GM12878 (cell line): ENCODE measurements at regions not wholly inside any gene's neighbourhood (a gene's known extent, or its start where the extent isn't known, plus 50 kb on each side); places are given as distances from the start of the nearest gene placed in this dataset.

Experiments used
- ATAC-seq: fragments of 200-7000 bp; cut with Tn5 transposase; 3 replicates; pipeline ENCODE4 v1.9.1; 2020; ENCODE audit warnings: mild to moderate bottlenecking, moderate library complexity
- BruUV-seq: library from RNA; stranded (reverse); fragments of 400-500 nt; replicated peaks from 2 replicates; lab custom pipeline; 2021; lab: Mats Ljungman, UMichigan
- CTCF ChIA-PET: fragments of 300-600 bp; sonication (Branson Sonifier 250); formaldehyde crosslinking; extraction: SDS; loops from one replicate; lab custom pipeline; 2021; ENCODE audit warnings: inconsistent platforms; lab: Yijun Ruan, JAX
- POLR2A ChIA-PET: fragments of 350-600 bp; formaldehyde crosslinking; extraction: SDS; loops from one replicate; lab custom pipeline; 2021; ENCODE audit warnings: inconsistent platforms; lab: Charles Lee
- RAD21 ChIA-PET: fragments of 300-600 bp; sonication (Branson Sonifier 250); formaldehyde crosslinking; loops from one replicate; lab custom pipeline; 2023; ENCODE audit warnings: antibody characterized with exemption; ENCODE audit not compliant: unreplicated experiment; lab: Charles Lee
- SMC1A ChIA-PET: fragments of 300-600 bp; sonication (Branson Sonifier 250); formaldehyde crosslinking; loops from one replicate; lab custom pipeline; 2023; ENCODE audit not compliant: unreplicated experiment, uncharacterized antibody; lab: Charles Lee
- DNase-seq: peaks from one replicate; pipeline ENCODE4 v3.0.0-alpha.2; 2011; ENCODE audit warnings: low read depth, low spot score
- FAIRE-seq: peaks from 3 replicates; lab custom pipeline; 2011; peaks lifted over from hg19 to GRCh38; lab: Jason Lieb, UNC
- H2AFZ ChIP-seq: 2 replicates; pipeline ENCODE4 v1.6.0; 2011; ENCODE audit warnings: low read depth, low read length, control low read depth; ENCODE audit not compliant: control insufficient read depth
- H3K27ac ChIP-seq: 2 replicates; pipeline ENCODE4 v1.5.1; 2011; ENCODE audit warnings: control low read depth; ENCODE audit not compliant: control insufficient read depth, insufficient read depth
- H3K27me3 ChIP-seq, 2 experiments: replicated peaks in 1 of 2; 2 replicates each; pipeline versions ENCODE4 v1.6.0 to v1.6.1; 2011; ENCODE audit warnings: low read length in 1 of 2; ENCODE audit not compliant: control insufficient read depth in 2 of 2, insufficient read depth in 2 of 2
- H3K36me3 ChIP-seq, 2 experiments: 2 replicates each; pipeline ENCODE4 v1.5.1; 2011; ENCODE audit warnings: low read length in 1 of 2; ENCODE audit not compliant: control insufficient read depth in 2 of 2, insufficient read depth in 2 of 2
- H3K4me1 ChIP-seq: 2 replicates; pipeline ENCODE4 v1.6.1; 2011; ENCODE audit warnings: mild to moderate bottlenecking, low read length, moderate library complexity, mixed read lengths; ENCODE audit not compliant: control insufficient read depth, insufficient read depth
- H3K4me2 ChIP-seq: 2 replicates; pipeline ENCODE4 v1.6.0; 2011; ENCODE audit warnings: control low read depth; ENCODE audit not compliant: control insufficient read depth, insufficient read depth
- H3K4me3 ChIP-seq: fragments of 200-600 bp; sonication (generic); 2 replicates; pipeline ENCODE4 v1.5.1; 2016
- H3K79me2 ChIP-seq: 2 replicates; pipeline ENCODE4 v1.6.0; 2011; ENCODE audit warnings: low read length; ENCODE audit not compliant: control insufficient read depth, insufficient read depth
- H3K9ac ChIP-seq: 2 replicates; pipeline ENCODE4 v1.8.0; 2011; ENCODE audit warnings: low read length, control low read depth, mixed read lengths; ENCODE audit not compliant: control insufficient read depth, insufficient read depth
- H3K9me3 ChIP-seq: replicated peaks from 3 replicates; pipeline ENCODE4 v1.5.1; 2011; ENCODE audit warnings: mild to moderate bottlenecking, low read length; ENCODE audit not compliant: control insufficient read depth, insufficient read depth
- H4K20me1 ChIP-seq: 2 replicates; pipeline ENCODE4 v1.6.0; 2011; ENCODE audit not compliant: control insufficient read depth, insufficient read depth
- BCLAF1 ChIP-seq: fragments of 450-650 bp; IDR thresholded peaks from 2 replicates; pipeline ENCODE4 v1.6.1; 2017; ENCODE audit warnings: antibody characterized with exemption, mild to moderate bottlenecking, moderate library complexity
- CBFB ChIP-seq: IDR thresholded peaks from 2 replicates; pipeline ENCODE4 v1.6.1; 2016; ENCODE audit warnings: antibody characterized with exemption, low read depth
- CREB1 ChIP-seq: IDR thresholded peaks from 2 replicates; pipeline ENCODE4 v1.6.1; 2012; ENCODE audit warnings: low read depth, mild to moderate bottlenecking, inconsistent platforms
- CREM ChIP-seq: IDR thresholded peaks from 2 replicates; pipeline ENCODE4 v1.6.1; 2014; ENCODE audit warnings: antibody characterized with exemption, low read depth
- EED ChIP-seq: sonication (generic); IDR thresholded peaks from 2 replicates; pipeline ENCODE4 v1.6.1; 2016; ENCODE audit warnings: antibody characterized with exemption, low read depth
- JUNB ChIP-seq: IDR thresholded peaks from 2 replicates; pipeline ENCODE4 v1.6.1; 2016; ENCODE audit warnings: antibody characterized with exemption, mild to moderate bottlenecking
- NFIC ChIP-seq: IDR thresholded peaks from 2 replicates; pipeline ENCODE4 v1.6.1; 2012; ENCODE audit warnings: low read depth, mild to moderate bottlenecking, inconsistent platforms, low read length, moderate library complexity
- PKNOX1 ChIP-seq: fragments of 450-650 bp; IDR thresholded peaks from 2 replicates; pipeline ENCODE4 v1.6.1; 2016; ENCODE audit warnings: mild to moderate bottlenecking
- RUNX3 ChIP-seq: IDR thresholded peaks from 2 replicates; pipeline ENCODE4 v1.6.1; 2012; ENCODE audit warnings: low read length, inconsistent platforms
- WGBS: methylation state at CpG from one replicate; pipeline ENCODE4 v1.1.6; 2016; ENCODE audit warnings: low lambda C conversion rate; ENCODE audit not compliant: insufficient replicate concordance, insufficient coverage; ENCODE audit errors: missing lambda C conversion rate; 5-methylcytosine and 5-hydroxymethylcytosine counted together
- in situ Hi-C: fragments of 300-500 bp; cut with MboI; formaldehyde crosslinking; loops from 9 replicates; pipeline ENCODE4 v1.14.3; 2018; ENCODE audit warnings: mixed read lengths
- intact Hi-C: fragments of 100-400 bp; cut with micrococcal nuclease; formaldehyde crosslinking; loops from one replicate; pipeline ENCODE4 v1.14.2; 2022; ENCODE audit not compliant: unreplicated experiment

- in situ Hi-C loops = no loop called here
- peak; percentile 52 for ATAC-seq
- SMC1A ChIA-PET = no interaction called here
Measured at GRCh38 chr4:144342949-144343760, 202.6 kb upstream of the GYPA start.

More at GRCh38 chr4:144342949-144343760, 202.6 kb upstream of the GYPA start:
- intact Hi-C loops = no loop called here
- DNase-seq (no peak), FAIRE-seq (no peak)
- Histone ChIP-seq H3K4me3 (no peak overlapping the region), H3K4me2 (no peak overlapping the region), H3K4me1 (no peaks in the 10 kb centered on the region), H3K9ac (no peak overlapping the region), H4K20me1 (no peaks in the 10 kb centered on the region), H3K36me3 (no peaks in the 10 kb centered on the region), H3K9me3 (no peaks in the 10 kb centered on the region; the same call in 2 of the 3 replicates), H3K79me2 (no peaks in the 10 kb centered on the region), H3K27me3 (no peaks in the 10 kb centered on the region), H3K27ac (no peak overlapping the region), H2AFZ (no peak overlapping the region)
- POLR2A ChIA-PET = no interaction called here
- TF ChIP-seq CBFB (0 out of 2 replicates have a peak, but pooled peaks have one; percentile 29), BCLAF1 (no peak), CREM (peak; percentile 35; the same call in 1 of the 2 replicates), JUNB (peak; percentile 18; the same call in 1 of the 2 replicates), NFIC (peak; percentile 43; the same call in 1 of the 2 replicates), EED (0 out of 2 replicates have a peak, but pooled peaks have one; percentile 29), CREB1 (peak; percentile 65; the same call in 1 of the 2 replicates), RUNX3 (peak; percentile 86), PKNOX1 (no peak)
- WGBS = 8% methylated on average over 7 of the region's 7 CpGs
- CTCF ChIA-PET = no interaction called here
- RAD21 ChIA-PET = no interaction called here
- no TSS peak for BruUV-seq
